Body of pancreas (tissue), 4 donors: ENCODE measurements at regions not wholly inside any gene's neighbourhood (a gene's known extent, or its start where the extent isn't known, plus 50 kb on each side); places are given as distances from the start of the nearest gene placed in this dataset.

Experiments used
- CTCF ChIP-seq, 7 experiments: fragments of 450-650 bp in 4 of 7; fragments of 200-600 bp in 3 of 7; sonication (generic) in 3 of 7; IDR thresholded peaks; one replicate each; pipeline ENCODE4 v1.5.1; 2016 to 2019; ENCODE audit warnings: antibody characterized with exemption in 7 of 7
- POLR2A ChIP-seq, 3 donors: fragments of 450-650 bp; IDR thresholded peaks; one replicate each; pipeline ENCODE4 v1.6.1; 2016; ENCODE audit warnings: antibody characterized with exemption in 3 of 3, mild to moderate bottlenecking in 2 of 3

- TF ChIP-seq CTCF (IDR thresholded peaks at IDR 0.05) (no peak), POLR2A (IDR thresholded peaks at IDR 0.05) (no peak)
Measured at GRCh38 chr7:84786073-84786472, 400.8 kb downstream of the SEMA3D start.
